GM23338 (cell line): ENCODE measurements at regions not wholly inside any gene's neighbourhood (a gene's known extent, or its start where the extent isn't known, plus 50 kb on each side); places are given as distances from the start of the nearest gene placed in this dataset.

ENCODE experiments used
- ATAC-seq: fragments of 200-7000 bp; cut with Tn5 transposase; 3 replicates; pipeline ENCODE4 v1.9.1; 2020
- DNase-seq: peaks from one replicate; pipeline ENCODE4 v3.0.0-alpha.2; 2015; ENCODE audit warnings: low spot score
- H2AFZ ChIP-seq: fragments of 200-600 bp; sonication (generic); 2 replicates; pipeline ENCODE4 v1.8.0; 2016; ENCODE audit warnings: antibody characterized with exemption, mild to moderate bottlenecking, moderate library complexity
- H3F3A ChIP-seq: fragments of 200-600 bp; sonication (generic); replicated peaks from 2 replicates; pipeline ENCODE4 v1.8.0; 2017; ENCODE audit warnings: antibody characterized with exemption, mixed run types, low read depth
- H3K27ac ChIP-seq: fragments of 200-600 bp; sonication (generic); 2 replicates; pipeline ENCODE4 v1.6.1; 2016; ENCODE audit warnings: low read depth
- H3K27me3 ChIP-seq: fragments of 200-600 bp; sonication (generic); 2 replicates; pipeline ENCODE4 v1.8.0; 2016; ENCODE audit warnings: mild to moderate bottlenecking, mixed run types, moderate library complexity; ENCODE audit not compliant: insufficient read depth
- H3K36me3 ChIP-seq: fragments of 200-600 bp; sonication (generic); 2 replicates; pipeline ENCODE4 v1.8.0; 2016; ENCODE audit warnings: mild to moderate bottlenecking; ENCODE audit not compliant: insufficient read depth
- H3K4me1 ChIP-seq: fragments of 200-600 bp; sonication (generic); 2 replicates; pipeline ENCODE4 v1.8.0; 2016; ENCODE audit warnings: mild to moderate bottlenecking, moderate library complexity; ENCODE audit not compliant: insufficient read depth
- H3K4me2 ChIP-seq: fragments of 200-600 bp; sonication (generic); 2 replicates; pipeline ENCODE4 v1.7.1; 2017; ENCODE audit warnings: mixed run types
- H3K4me3 ChIP-seq: fragments of 200-600 bp; sonication (generic); 2 replicates; pipeline ENCODE4 v1.6.1; 2016; ENCODE audit warnings: mixed run types
- H3K79me2 ChIP-seq: fragments of 200-600 bp; sonication (generic); replicated peaks from 2 replicates; pipeline ENCODE4 v1.8.0; 2017; ENCODE audit warnings: mild to moderate bottlenecking; ENCODE audit not compliant: insufficient read depth
- H3K9me2 ChIP-seq: fragments of 200-600 bp; sonication (generic); 2 replicates; pipeline ENCODE4 v1.8.0; 2017; ENCODE audit not compliant: insufficient read depth
- H4K20me1 ChIP-seq: fragments of 200-600 bp; sonication (generic); replicated peaks from 2 replicates; pipeline ENCODE4 v1.8.0; 2017; ENCODE audit warnings: mild to moderate bottlenecking; ENCODE audit not compliant: insufficient read depth
- H3K27ac Mint-ChIP-seq: 2 replicates; pipeline ENCODE4 v1.8.0; 2020; ENCODE audit warnings: inconsistent platforms, mild to moderate bottlenecking, moderate library complexity, mixed read lengths
- H3K27me3 Mint-ChIP-seq: 3 replicates; pipeline ENCODE4 v1.8.0; 2022; ENCODE audit warnings: low read depth, mild to moderate bottlenecking, moderate library complexity, mixed read lengths, inconsistent platforms; ENCODE audit not compliant: insufficient read depth, poor library complexity
- H3K36me3 Mint-ChIP-seq: 3 replicates; pipeline ENCODE4 v1.8.0; 2021; ENCODE audit warnings: low read depth, mild to moderate bottlenecking, inconsistent platforms, moderate library complexity, mixed read lengths
- H3K4me1 Mint-ChIP-seq: 3 replicates; pipeline ENCODE4 v1.8.0; 2020; ENCODE audit warnings: mild to moderate bottlenecking, inconsistent platforms, mixed read lengths
- H3K4me3 Mint-ChIP-seq: 3 replicates; pipeline ENCODE4 v1.8.0; 2021; ENCODE audit warnings: moderate library complexity, mild to moderate bottlenecking, inconsistent platforms, mixed read lengths
- H3K9me3 Mint-ChIP-seq: 3 replicates; pipeline ENCODE4 v1.8.0; 2020; ENCODE audit warnings: moderate library complexity, mild to moderate bottlenecking, inconsistent platforms, mixed read lengths
- CREB1 ChIP-seq: fragments of 250-450 bp; sonication (Bioruptor Pico); IDR thresholded peaks from 2 replicates; pipeline ENCODE4 v1.5.0; 2020; ENCODE audit warnings: low read depth, mild to moderate bottlenecking, moderate library complexity
- EZH2 ChIP-seq: fragments of 200-600 bp; sonication (generic); IDR thresholded peaks from one replicate; pipeline ENCODE4 v1.8.0; 2017; ENCODE audit warnings: antibody characterized with exemption, mild to moderate bottlenecking, low read depth; ENCODE audit not compliant: unreplicated experiment
- EZH2phosphoT487 ChIP-seq: fragments of 200-600 bp; sonication (generic); IDR thresholded peaks from one replicate; pipeline ENCODE4 v1.8.1; 2018; ENCODE audit warnings: antibody characterized with exemption; ENCODE audit not compliant: unreplicated experiment
- JUNB ChIP-seq: IDR thresholded peaks from one replicate; pipeline ENCODE4 v1.6.1; 2016; ENCODE audit warnings: antibody characterized with exemption; ENCODE audit not compliant: unreplicated experiment
- NANOG ChIP-seq: IDR thresholded peaks from 2 replicates; pipeline ENCODE4 v1.6.1; 2016; ENCODE audit warnings: antibody characterized with exemption, borderline replicate concordance
- POLR2AphosphoS5 ChIP-seq: IDR thresholded peaks from 2 replicates; pipeline ENCODE4 v1.6.1; 2016; ENCODE audit warnings: antibody characterized with exemption, low read depth
- STAT1 ChIP-seq: IDR thresholded peaks from one replicate; pipeline ENCODE4 v1.6.1; 2016; ENCODE audit warnings: antibody characterized with exemption; ENCODE audit not compliant: unreplicated experiment
- ZNF114 ChIP-seq: fragments of 250-450 bp; sonication (Bioruptor Pico); IDR thresholded peaks from 2 replicates; pipeline ENCODE4 v1.5.0; 2020; ENCODE audit warnings: mild to moderate bottlenecking, moderate library complexity
- ZNF331 ChIP-seq: fragments of 250-450 bp; sonication (Bioruptor Pico); IDR thresholded peaks from 2 replicates; pipeline ENCODE4 v1.5.0; 2020; ENCODE audit warnings: low read depth, mild to moderate bottlenecking, moderate library complexity
- TF ChIP-seq, protein P1 (sequence below): fragments of 250-450 bp; sonication (Bioruptor Pico); IDR thresholded peaks from 2 replicates; pipeline ENCODE4 v1.5.0; 2020; ENCODE audit warnings: mild to moderate bottlenecking, moderate library complexity
- TF ChIP-seq, protein P2 (sequence below), 2 experiments: fragments of 200-600 bp in 1 of 2; sonication (generic) in 1 of 2; conservative IDR thresholded peaks; 2 replicates each; pipeline versions ENCODE4 v1.5.1 to v1.6.1; 2016 to 2017; ENCODE audit warnings: antibody characterized with exemption in 2 of 2, low read depth in 2 of 2, mild to moderate bottlenecking in 2 of 2, moderate library complexity in 1 of 2
- TF ChIP-seq, protein P3 (sequence below): IDR thresholded peaks from one replicate; pipeline ENCODE4 v1.6.1; 2018; ENCODE audit warnings: antibody characterized with exemption; ENCODE audit not compliant: unreplicated experiment
- TF ChIP-seq, protein P4 (sequence below): IDR thresholded peaks from 2 replicates; pipeline ENCODE4 v1.6.1; 2016; ENCODE audit warnings: antibody characterized with exemption

DNA sequence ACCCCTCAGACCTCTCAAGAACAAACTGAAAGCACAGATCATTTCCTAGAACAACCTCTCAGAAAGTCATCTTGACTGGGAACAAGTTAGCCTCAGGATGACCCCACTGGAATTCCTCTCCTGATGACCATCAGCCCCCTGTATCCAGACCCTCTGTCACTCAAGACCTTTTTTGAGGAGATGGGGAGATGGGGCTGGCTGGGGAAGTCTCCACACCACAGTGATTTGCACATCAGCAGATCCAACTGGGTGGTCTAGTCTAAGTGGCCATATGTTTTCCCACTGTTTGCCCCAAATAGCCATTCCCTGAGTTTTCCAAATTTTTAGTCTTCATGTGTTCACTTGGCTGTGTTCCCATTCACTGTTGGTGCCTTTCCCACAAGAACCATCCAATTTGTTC, 452.4 kb upstream of the NPVF start:
- no peaks in the 10 kb centered on the region for H4K20me1 ChIP-seq
- no peak overlapping the region for H3K27ac ChIP-seq
- no peaks in the 10 kb centered on the region for H3F3A ChIP-seq
- no peaks in the 10 kb centered on the region for H3K4me1 Mint-ChIP-seq
- H3K36me3 ChIP-seq: no peaks in the 10 kb centered on the region
- H3K79me2 ChIP-seq: no peaks in the 10 kb centered on the region
- no peak overlapping the region for H3K4me2 ChIP-seq
- TF ChIP-seq ZNF114 (CRISPR knock-in tag): no peak
- no peak for TF ChIP-seq JUNB
- TF ChIP-seq, protein P1, sequence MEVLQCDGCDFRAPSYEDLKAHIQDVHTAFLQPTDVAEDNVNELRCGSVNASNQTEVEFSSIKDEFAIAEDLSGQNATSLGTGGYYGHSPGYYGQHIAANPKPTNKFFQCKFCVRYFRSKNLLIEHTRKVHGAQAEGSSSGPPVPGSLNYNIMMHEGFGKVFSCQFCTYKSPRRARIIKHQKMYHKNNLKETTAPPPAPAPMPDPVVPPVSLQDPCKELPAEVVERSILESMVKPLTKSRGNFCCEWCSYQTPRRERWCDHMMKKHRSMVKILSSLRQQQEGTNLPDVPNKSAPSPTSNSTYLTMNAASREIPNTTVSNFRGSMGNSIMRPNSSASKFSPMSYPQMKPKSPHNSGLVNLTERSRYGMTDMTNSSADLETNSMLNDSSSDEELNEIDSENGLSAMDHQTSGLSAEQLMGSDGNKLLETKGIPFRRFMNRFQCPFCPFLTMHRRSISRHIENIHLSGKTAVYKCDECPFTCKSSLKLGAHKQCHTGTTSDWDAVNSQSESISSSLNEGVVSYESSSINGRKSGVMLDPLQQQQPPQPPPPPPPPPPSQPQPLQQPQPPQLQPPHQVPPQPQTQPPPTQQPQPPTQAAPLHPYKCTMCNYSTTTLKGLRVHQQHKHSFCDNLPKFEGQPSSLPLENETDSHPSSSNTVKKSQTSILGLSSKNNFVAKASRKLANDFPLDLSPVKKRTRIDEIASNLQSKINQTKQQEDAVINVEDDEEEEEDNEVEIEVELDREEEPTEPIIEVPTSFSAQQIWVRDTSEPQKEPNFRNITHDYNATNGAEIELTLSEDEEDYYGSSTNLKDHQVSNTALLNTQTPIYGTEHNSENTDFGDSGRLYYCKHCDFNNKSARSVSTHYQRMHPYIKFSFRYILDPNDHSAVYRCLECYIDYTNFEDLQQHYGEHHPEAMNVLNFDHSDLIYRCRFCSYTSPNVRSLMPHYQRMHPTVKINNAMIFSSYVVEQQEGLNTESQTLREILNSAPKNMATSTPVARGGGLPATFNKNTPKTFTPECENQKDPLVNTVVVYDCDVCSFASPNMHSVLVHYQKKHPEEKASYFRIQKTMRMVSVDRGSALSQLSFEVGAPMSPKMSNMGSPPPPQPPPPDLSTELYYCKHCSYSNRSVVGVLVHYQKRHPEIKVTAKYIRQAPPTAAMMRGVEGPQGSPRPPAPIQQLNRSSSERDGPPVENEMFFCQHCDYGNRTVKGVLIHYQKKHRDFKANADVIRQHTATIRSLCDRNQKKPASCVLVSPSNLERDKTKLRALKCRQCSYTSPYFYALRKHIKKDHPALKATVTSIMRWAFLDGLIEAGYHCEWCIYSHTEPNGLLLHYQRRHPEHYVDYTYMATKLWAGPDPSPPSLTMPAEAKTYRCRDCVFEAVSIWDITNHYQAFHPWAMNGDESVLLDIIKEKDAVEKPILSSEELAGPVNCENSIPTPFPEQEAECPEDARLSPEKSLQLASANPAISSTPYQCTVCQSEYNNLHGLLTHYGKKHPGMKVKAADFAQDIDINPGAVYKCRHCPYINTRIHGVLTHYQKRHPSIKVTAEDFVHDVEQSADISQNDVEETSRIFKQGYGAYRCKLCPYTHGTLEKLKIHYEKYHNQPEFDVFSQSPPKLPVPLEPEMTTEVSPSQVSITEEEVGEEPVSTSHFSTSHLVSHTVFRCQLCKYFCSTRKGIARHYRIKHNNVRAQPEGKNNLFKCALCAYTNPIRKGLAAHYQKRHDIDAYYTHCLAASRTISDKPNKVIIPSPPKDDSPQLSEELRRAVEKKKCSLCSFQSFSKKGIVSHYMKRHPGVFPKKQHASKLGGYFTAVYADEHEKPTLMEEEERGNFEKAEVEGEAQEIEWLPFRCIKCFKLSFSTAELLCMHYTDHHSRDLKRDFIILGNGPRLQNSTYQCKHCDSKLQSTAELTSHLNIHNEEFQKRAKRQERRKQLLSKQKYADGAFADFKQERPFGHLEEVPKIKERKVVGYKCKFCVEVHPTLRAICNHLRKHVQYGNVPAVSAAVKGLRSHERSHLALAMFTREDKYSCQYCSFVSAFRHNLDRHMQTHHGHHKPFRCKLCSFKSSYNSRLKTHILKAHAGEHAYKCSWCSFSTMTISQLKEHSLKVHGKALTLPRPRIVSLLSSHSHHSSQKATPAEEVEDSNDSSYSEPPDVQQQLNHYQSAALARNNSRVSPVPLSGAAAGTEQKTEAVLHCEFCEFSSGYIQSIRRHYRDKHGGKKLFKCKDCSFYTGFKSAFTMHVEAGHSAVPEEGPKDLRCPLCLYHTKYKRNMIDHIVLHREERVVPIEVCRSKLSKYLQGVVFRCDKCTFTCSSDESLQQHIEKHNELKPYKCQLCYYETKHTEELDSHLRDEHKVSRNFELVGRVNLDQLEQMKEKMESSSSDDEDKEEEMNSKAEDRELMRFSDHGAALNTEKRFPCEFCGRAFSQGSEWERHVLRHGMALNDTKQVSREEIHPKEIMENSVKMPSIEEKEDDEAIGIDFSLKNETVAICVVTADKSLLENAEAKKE (CRISPR knock-in tag): no peak
- no peak for TF ChIP-seq CREB1 (CRISPR knock-in tag)
- TF ChIP-seq, protein P2, sequence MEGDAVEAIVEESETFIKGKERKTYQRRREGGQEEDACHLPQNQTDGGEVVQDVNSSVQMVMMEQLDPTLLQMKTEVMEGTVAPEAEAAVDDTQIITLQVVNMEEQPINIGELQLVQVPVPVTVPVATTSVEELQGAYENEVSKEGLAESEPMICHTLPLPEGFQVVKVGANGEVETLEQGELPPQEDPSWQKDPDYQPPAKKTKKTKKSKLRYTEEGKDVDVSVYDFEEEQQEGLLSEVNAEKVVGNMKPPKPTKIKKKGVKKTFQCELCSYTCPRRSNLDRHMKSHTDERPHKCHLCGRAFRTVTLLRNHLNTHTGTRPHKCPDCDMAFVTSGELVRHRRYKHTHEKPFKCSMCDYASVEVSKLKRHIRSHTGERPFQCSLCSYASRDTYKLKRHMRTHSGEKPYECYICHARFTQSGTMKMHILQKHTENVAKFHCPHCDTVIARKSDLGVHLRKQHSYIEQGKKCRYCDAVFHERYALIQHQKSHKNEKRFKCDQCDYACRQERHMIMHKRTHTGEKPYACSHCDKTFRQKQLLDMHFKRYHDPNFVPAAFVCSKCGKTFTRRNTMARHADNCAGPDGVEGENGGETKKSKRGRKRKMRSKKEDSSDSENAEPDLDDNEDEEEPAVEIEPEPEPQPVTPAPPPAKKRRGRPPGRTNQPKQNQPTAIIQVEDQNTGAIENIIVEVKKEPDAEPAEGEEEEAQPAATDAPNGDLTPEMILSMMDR (conservative IDR thresholded peaks at IDR 0.05; ENCODE audit: low read depth in 2 of 2): no peak
- no peak for TF ChIP-seq NANOG
- TF ChIP-seq EZH2: no peak
- no peak for TF ChIP-seq ZNF331
- TF ChIP-seq POLR2AphosphoS5: no peak
- no peak for TF ChIP-seq STAT1
- TF ChIP-seq, protein P3, sequence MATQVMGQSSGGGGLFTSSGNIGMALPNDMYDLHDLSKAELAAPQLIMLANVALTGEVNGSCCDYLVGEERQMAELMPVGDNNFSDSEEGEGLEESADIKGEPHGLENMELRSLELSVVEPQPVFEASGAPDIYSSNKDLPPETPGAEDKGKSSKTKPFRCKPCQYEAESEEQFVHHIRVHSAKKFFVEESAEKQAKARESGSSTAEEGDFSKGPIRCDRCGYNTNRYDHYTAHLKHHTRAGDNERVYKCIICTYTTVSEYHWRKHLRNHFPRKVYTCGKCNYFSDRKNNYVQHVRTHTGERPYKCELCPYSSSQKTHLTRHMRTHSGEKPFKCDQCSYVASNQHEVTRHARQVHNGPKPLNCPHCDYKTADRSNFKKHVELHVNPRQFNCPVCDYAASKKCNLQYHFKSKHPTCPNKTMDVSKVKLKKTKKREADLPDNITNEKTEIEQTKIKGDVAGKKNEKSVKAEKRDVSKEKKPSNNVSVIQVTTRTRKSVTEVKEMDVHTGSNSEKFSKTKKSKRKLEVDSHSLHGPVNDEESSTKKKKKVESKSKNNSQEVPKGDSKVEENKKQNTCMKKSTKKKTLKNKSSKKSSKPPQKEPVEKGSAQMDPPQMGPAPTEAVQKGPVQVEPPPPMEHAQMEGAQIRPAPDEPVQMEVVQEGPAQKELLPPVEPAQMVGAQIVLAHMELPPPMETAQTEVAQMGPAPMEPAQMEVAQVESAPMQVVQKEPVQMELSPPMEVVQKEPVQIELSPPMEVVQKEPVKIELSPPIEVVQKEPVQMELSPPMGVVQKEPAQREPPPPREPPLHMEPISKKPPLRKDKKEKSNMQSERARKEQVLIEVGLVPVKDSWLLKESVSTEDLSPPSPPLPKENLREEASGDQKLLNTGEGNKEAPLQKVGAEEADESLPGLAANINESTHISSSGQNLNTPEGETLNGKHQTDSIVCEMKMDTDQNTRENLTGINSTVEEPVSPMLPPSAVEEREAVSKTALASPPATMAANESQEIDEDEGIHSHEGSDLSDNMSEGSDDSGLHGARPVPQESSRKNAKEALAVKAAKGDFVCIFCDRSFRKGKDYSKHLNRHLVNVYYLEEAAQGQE: no peak
- TF ChIP-seq, protein P4, sequence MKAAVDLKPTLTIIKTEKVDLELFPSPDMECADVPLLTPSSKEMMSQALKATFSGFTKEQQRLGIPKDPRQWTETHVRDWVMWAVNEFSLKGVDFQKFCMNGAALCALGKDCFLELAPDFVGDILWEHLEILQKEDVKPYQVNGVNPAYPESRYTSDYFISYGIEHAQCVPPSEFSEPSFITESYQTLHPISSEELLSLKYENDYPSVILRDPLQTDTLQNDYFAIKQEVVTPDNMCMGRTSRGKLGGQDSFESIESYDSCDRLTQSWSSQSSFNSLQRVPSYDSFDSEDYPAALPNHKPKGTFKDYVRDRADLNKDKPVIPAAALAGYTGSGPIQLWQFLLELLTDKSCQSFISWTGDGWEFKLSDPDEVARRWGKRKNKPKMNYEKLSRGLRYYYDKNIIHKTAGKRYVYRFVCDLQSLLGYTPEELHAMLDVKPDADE: no peak
- TF ChIP-seq EZH2phosphoT487: no peak
- no peaks in the 10 kb centered on the region for H3K27me3 ChIP-seq
- ATAC-seq: no peak
- no peak overlapping the region for H3K4me3 ChIP-seq
- H2AFZ ChIP-seq: no peak overlapping the region
- no peaks in the 10 kb centered on the region for H3K9me3 Mint-ChIP-seq
- H3K4me1 ChIP-seq: no peaks in the 10 kb centered on the region
- DNase-seq: no peak
- no peaks in the 10 kb centered on the region for H3K27me3 Mint-ChIP-seq
- H3K27ac Mint-ChIP-seq: no peak overlapping the region
- no peaks in the 10 kb centered on the region for H3K36me3 Mint-ChIP-seq
- peaks cover 5% of the 10 kb centered on the region; the same call in 1 of the 2 replicates for H3K9me2 ChIP-seq
- no peak overlapping the region for H3K4me3 Mint-ChIP-seq
